ENCODE measurements at regions not wholly inside any gene's neighbourhood (a gene's known extent, or its start where the extent isn't known, plus 50 kb on each side); places are given as distances from the start of the nearest gene placed in this dataset.

- TF ChIP-seq EZH2 (IDR thresholded peaks at IDR 0.05; ENCODE audit: borderline replicate concordance, low read depth, low read length, severe bottlenecking) (no peak), CTCF (IDR thresholded peaks at IDR 0.05; ENCODE audit: extremely low read depth in 1 of 2, insufficient read depth in 1 of 2, low read depth in 1 of 2, low read length in 2 of 2) (no peak), POLR2A (IDR thresholded peaks at IDR 0.05; ENCODE audit: low read depth, low read length) (no peak), POLR2AphosphoS5 (IDR thresholded peaks at IDR 0.05; ENCODE audit: insufficient read depth, low read depth, low read length) (no peak), JUN (IDR thresholded peaks at IDR 0.05; ENCODE audit: borderline replicate concordance, insufficient read depth, insufficient read length, low read depth) (no peak), MYC (IDR thresholded peaks at IDR 0.05; ENCODE audit: low read depth, low read length) (no peak), MAX (IDR thresholded peaks at IDR 0.05; ENCODE audit: insufficient read depth, insufficient read length) (no peak), GATA2 (IDR thresholded peaks at IDR 0.05; ENCODE audit: insufficient read depth, insufficient read length, low read depth, low read length) (no peak), FOS (IDR thresholded peaks at IDR 0.05; ENCODE audit: borderline replicate concordance, insufficient read depth, low read length) (no peak)
These were observed 90.0 kb upstream of the BNIP2 start for GRCh38 chr15:59779110-59779509.

All from endothelial cell of umbilical vein (primary cell).